K562 (cell line): ENCODE measurements at regions not wholly inside any gene's neighbourhood (a gene's known extent, or its start where the extent isn't known, plus 50 kb on each side); places are given as distances from the start of the nearest gene placed in this dataset.
A peak's percentile ranks its signal among the peaks of the same experiment; 100 is the strongest.

Experiments used
- ATF7 ChIP-seq: fragments of 450-650 bp; IDR thresholded peaks from 2 replicates; pipeline ENCODE4 v1.7.1; 2014; ENCODE audit warnings: mild to moderate bottlenecking, moderate library complexity
- BACH1 ChIP-seq: fragments of 200-800 bp; sonication (Bioruptor generic); IDR thresholded peaks from 2 replicates; pipeline ENCODE4 v1.6.1; 2016; ENCODE audit warnings: missing genetic modification characterization, missing compliant biosample characterization
- BRF1 ChIP-seq: IDR thresholded peaks from 3 replicates; pipeline ENCODE4 v1.6.1; 2011; ENCODE audit warnings: borderline replicate concordance, mild to moderate bottlenecking; ENCODE audit not compliant: insufficient read length; ENCODE audit errors: extremely low read depth
- CBX3 ChIP-seq, 2 experiments: IDR thresholded peaks; 1 replicate in 1 of 2; 2 replicates in 1 of 2; pipeline ENCODE4 v1.6.1; 2012; ENCODE audit warnings: inconsistent platforms in 2 of 2, low read length in 2 of 2, borderline replicate concordance in 1 of 2, control low read depth in 1 of 2
- CBX8 ChIP-seq: fragments of 200-600 bp; sonication (generic); IDR thresholded peaks from 2 replicates; pipeline ENCODE4 v1.6.1; 2012; ENCODE audit warnings: borderline replicate concordance, mixed run types, low read depth, mild to moderate bottlenecking, moderate library complexity, mixed read lengths, low read length, control low read depth, inconsistent platforms; ENCODE audit not compliant: poor library complexity, severe bottlenecking; ENCODE audit errors: extremely low read depth
- ELF1 ChIP-seq: fragments of 200-800 bp; sonication (Bioruptor generic); IDR thresholded peaks from 2 replicates; pipeline ENCODE4 v1.6.1; 2016; ENCODE audit warnings: missing genetic modification characterization, missing compliant biosample characterization
- ETS2 ChIP-seq: IDR thresholded peaks from 2 replicates; pipeline ENCODE4 v1.6.1; 2016; ENCODE audit warnings: borderline replicate concordance, missing genetic modification characterization, mild to moderate bottlenecking, moderate library complexity, missing compliant biosample characterization; ENCODE audit not compliant: poor library complexity, severe bottlenecking
- HDGF ChIP-seq: fragments of 450-650 bp; IDR thresholded peaks from 2 replicates; pipeline ENCODE4 v1.6.1; 2016
- HMGN3 ChIP-seq: IDR thresholded peaks from 2 replicates; pipeline ENCODE4 v1.6.1; 2011; ENCODE audit warnings: borderline replicate concordance, low read depth, mild to moderate bottlenecking, mixed read lengths, low read length; ENCODE audit not compliant: insufficient read length; ENCODE audit errors: extremely low read depth
- KHSRP ChIP-seq: fragments of 450-650 bp; IDR thresholded peaks from 2 replicates; pipeline ENCODE4 v1.6.1; 2017
- NCOA1 ChIP-seq: fragments of 450-650 bp; IDR thresholded peaks from 2 replicates; pipeline ENCODE4 v1.6.1; 2016; ENCODE audit warnings: low read depth
- PHB ChIP-seq: fragments of 250-450 bp; sonication (Bioruptor Pico); IDR thresholded peaks from 2 replicates; pipeline ENCODE4 v1.5.0; 2021
- RBM14 ChIP-seq: fragments of 200-400 bp; formaldehyde crosslinking; IDR thresholded peaks from 2 replicates; pipeline ENCODE4 v1.6.1; 2018; ENCODE audit warnings: low read depth, mild to moderate bottlenecking, low read length, moderate library complexity, borderline replicate concordance; ENCODE audit not compliant: insufficient read depth
- RFX1 ChIP-seq: fragments of 450-650 bp; IDR thresholded peaks from 2 replicates; pipeline ENCODE4 v1.6.1; 2016; ENCODE audit warnings: mild to moderate bottlenecking, moderate library complexity
- SLC30A9 ChIP-seq: fragments of 250-450 bp; sonication (Bioruptor Pico); IDR thresholded peaks from 2 replicates; pipeline ENCODE4 v1.8.0; 2022; ENCODE audit warnings: mild to moderate bottlenecking, moderate library complexity
- SMAD1 ChIP-seq: fragments of 150-350 bp; IDR thresholded peaks from 2 replicates; pipeline ENCODE4 v1.6.1; 2014; ENCODE audit warnings: low read length, low read depth; ENCODE audit not compliant: partially characterized antibody
- SMARCA4 ChIP-seq: fragments of 450-650 bp; IDR thresholded peaks from 2 replicates; pipeline ENCODE4 v1.6.1; 2016
- STAT5A ChIP-seq: IDR thresholded peaks from 2 replicates; pipeline ENCODE4 v1.6.1; 2012; ENCODE audit warnings: low read length, inconsistent platforms, borderline replicate concordance
- TCF3 ChIP-seq: sonication (generic); formaldehyde crosslinking; IDR thresholded peaks from 2 replicates; pipeline ENCODE4 v1.4.0; 2020; ENCODE audit warnings: mild to moderate bottlenecking, missing genetic modification reagents
- THRAP3 ChIP-seq: fragments of 450-650 bp; IDR thresholded peaks from 2 replicates; pipeline ENCODE4 v1.6.1; 2016; ENCODE audit warnings: mild to moderate bottlenecking, inconsistent platforms, borderline replicate concordance
- WHSC1 ChIP-seq: IDR thresholded peaks from one replicate; pipeline ENCODE4 v1.6.1; 2012; ENCODE audit warnings: low read length, control low read depth, inconsistent platforms
- YBX1 ChIP-seq: fragments of 450-650 bp; IDR thresholded peaks from 2 replicates; pipeline ENCODE4 v1.7.1; 2016; ENCODE audit warnings: mild to moderate bottlenecking
- ZNF133 ChIP-seq: fragments of 250-450 bp; sonication (Bioruptor Pico); IDR thresholded peaks from 2 replicates; pipeline ENCODE4 v1.4.0; 2020; ENCODE audit warnings: mild to moderate bottlenecking
- ZNF408 ChIP-seq: fragments of 250-450 bp; sonication (Bioruptor Pico); IDR thresholded peaks from 2 replicates; pipeline ENCODE4 v1.4.0; 2020; ENCODE audit warnings: low read depth, mild to moderate bottlenecking, moderate library complexity
- ZNF444 ChIP-seq: fragments of 250-450 bp; sonication (Bioruptor Pico); IDR thresholded peaks from 2 replicates; pipeline ENCODE4 v1.4.0; 2020; ENCODE audit warnings: mild to moderate bottlenecking, moderate library complexity
- ZNF589 ChIP-seq: fragments of 200-800 bp; sonication (Bioruptor generic); IDR thresholded peaks from 2 replicates; pipeline ENCODE4 v1.6.1; 2016; ENCODE audit warnings: low read depth, missing genetic modification characterization, missing compliant biosample characterization
- TF ChIP-seq, protein P1 (sequence below): sonication (generic); formaldehyde crosslinking; IDR thresholded peaks from 2 replicates; pipeline ENCODE4 v1.8.0; 2022; ENCODE audit warnings: missing genetic modification reagents, mild to moderate bottlenecking, borderline replicate concordance
- TF ChIP-seq, protein P2 (sequence below): sonication (generic); formaldehyde crosslinking; IDR thresholded peaks from 2 replicates; pipeline ENCODE4 v1.8.1; 2022; ENCODE audit warnings: missing genetic modification reagents

DNA sequence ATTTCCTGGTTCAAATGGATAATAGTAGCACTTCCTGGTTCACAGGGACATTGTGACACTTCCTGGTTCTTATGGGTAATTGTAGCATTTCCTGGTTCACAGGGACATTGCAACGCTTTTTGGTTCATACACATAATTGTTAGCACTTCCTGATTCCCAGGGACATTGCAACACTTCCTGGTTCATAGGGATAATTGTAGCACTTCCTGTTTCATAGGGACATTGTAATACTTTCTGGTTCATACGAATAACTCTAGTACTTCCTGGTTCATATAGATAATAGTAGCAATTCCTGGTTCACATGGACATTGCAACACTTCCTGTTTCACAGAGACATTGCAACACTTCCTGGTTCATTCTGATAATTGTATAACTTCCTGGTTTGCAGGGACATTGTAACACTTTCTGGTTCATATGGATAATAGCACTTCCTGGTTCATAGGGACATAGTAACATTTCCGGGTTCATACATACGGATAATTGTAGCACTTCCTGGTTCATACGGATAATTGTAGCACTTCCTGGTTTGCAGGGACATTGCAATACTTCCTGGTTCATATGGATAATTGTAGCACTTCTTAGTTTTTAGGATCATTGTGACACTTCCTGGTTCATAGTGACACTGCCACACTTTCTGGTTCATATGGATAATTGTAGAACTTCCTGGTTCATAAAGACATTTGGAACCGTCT is 61.6 kb upstream of the CD99 start (continued):
- TF ChIP-seq CBX8 (no peak), YBX1 (no peak), SMARCA4 (no peak), ZNF444 (CRISPR knock-in tag) (no peak), ZNF589 (CRISPR knock-in tag) (no peak), NCOA1 (no peak), STAT5A (no peak), WHSC1 (no peak), KHSRP (no peak), BRF1 (no peak), HMGN3 (no peak), ZNF133 (CRISPR knock-in tag) (no peak), SMAD1 (no peak), ELF1 (tag) (peak; percentile 95), CBX3 (IDR thresholded peaks at IDR 0.05; ENCODE audit: borderline replicate concordance in 1 of 2, low read length in 2 of 2) (peak in 1 of 2 experiments; percentile 41; a peak in 2 of 3 replicates), PHB (CRISPR knock-in tag) (no peak), TCF3 (CRISPR knock-in tag) (no peak; the same call in 1 of the 2 replicates), ZNF408 (CRISPR knock-in tag) (no peak), BACH1 (tag) (no peak), ETS2 (tag) (no peak), HDGF (no peak), RFX1 (no peak), SLC30A9 (CRISPR knock-in tag) (no peak), RBM14 (no peak), ATF7 (peak; percentile 74; the same call in 1 of the 2 replicates), THRAP3 (no peak)
- TF ChIP-seq, protein P1, sequence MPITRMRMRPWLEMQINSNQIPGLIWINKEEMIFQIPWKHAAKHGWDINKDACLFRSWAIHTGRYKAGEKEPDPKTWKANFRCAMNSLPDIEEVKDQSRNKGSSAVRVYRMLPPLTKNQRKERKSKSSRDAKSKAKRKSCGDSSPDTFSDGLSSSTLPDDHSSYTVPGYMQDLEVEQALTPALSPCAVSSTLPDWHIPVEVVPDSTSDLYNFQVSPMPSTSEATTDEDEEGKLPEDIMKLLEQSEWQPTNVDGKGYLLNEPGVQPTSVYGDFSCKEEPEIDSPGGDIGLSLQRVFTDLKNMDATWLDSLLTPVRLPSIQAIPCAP (CRISPR knock-in tag): no peak
- TF ChIP-seq, protein P2, sequence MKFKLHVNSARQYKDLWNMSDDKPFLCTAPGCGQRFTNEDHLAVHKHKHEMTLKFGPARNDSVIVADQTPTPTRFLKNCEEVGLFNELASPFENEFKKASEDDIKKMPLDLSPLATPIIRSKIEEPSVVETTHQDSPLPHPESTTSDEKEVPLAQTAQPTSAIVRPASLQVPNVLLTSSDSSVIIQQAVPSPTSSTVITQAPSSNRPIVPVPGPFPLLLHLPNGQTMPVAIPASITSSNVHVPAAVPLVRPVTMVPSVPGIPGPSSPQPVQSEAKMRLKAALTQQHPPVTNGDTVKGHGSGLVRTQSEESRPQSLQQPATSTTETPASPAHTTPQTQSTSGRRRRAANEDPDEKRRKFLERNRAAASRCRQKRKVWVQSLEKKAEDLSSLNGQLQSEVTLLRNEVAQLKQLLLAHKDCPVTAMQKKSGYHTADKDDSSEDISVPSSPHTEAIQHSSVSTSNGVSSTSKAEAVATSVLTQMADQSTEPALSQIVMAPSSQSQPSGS (CRISPR knock-in tag): no peak
